HepG2 (cell line): ENCODE measurements at regions not wholly inside any gene's neighbourhood (a gene's known extent, or its start where the extent isn't known, plus 50 kb on each side); places are given as distances from the start of the nearest gene placed in this dataset.
A peak's percentile ranks its signal among the peaks of the same experiment; 100 is the strongest.

Experiments used
- CREM ChIP-seq, 2 experiments: sonication (generic) in 1 of 2; formaldehyde crosslinking in 1 of 2; IDR thresholded peaks; 2 replicates each; pipeline versions ENCODE4 v1.4.0 to v1.6.1; 2016 to 2020; ENCODE audit warnings: antibody characterized with exemption in 1 of 2, mild to moderate bottlenecking in 1 of 2, missing genetic modification reagents in 1 of 2
- ELF3 ChIP-seq: IDR thresholded peaks from 2 replicates; pipeline ENCODE4 v1.6.1; 2016; ENCODE audit warnings: missing genetic modification reagents, missing compliant biosample characterization
- ESRRA ChIP-seq: sonication (generic); formaldehyde crosslinking; IDR thresholded peaks from 2 replicates; pipeline ENCODE4 v1.5.1; 2020; ENCODE audit warnings: mild to moderate bottlenecking, low read depth, missing genetic modification reagents
- FOXC1 ChIP-seq: sonication (generic); formaldehyde crosslinking; IDR thresholded peaks from 2 replicates; pipeline ENCODE4 v1.8.0; 2022; ENCODE audit warnings: mild to moderate bottlenecking, missing genetic modification reagents, borderline replicate concordance
- GABPA ChIP-seq, 2 experiments: IDR thresholded peaks; 2 replicates each; pipeline ENCODE4 v1.6.1; 2011 to 2016; ENCODE audit warnings: low read depth in 2 of 2, low read length in 1 of 2, missing biosample characterization in 1 of 2, missing genetic modification characterization in 1 of 2
- GABPB1 ChIP-seq: IDR thresholded peaks from 2 replicates; pipeline ENCODE4 v1.6.1; 2016; ENCODE audit warnings: mild to moderate bottlenecking, missing genetic modification reagents, moderate library complexity, missing compliant biosample characterization
- GTF3A ChIP-seq: sonication (generic); formaldehyde crosslinking; conservative IDR thresholded peaks from 2 replicates; pipeline ENCODE4 v1.4.0; 2020; ENCODE audit warnings: mild to moderate bottlenecking, missing genetic modification reagents
- HNRNPK ChIP-seq: fragments of 200-400 bp; formaldehyde crosslinking; IDR thresholded peaks from 2 replicates; pipeline ENCODE4 v1.6.1; 2018; ENCODE audit warnings: low read length, low read depth, moderate library complexity, mild to moderate bottlenecking; ENCODE audit not compliant: poor library complexity, severe bottlenecking
- HOXA3 ChIP-seq: sonication (generic); formaldehyde crosslinking; IDR thresholded peaks from 2 replicates; pipeline ENCODE4 v1.5.0; 2020; ENCODE audit warnings: missing genetic modification reagents
- KDM3A ChIP-seq: IDR thresholded peaks from 2 replicates; pipeline ENCODE4 v1.6.1; 2018; ENCODE audit warnings: low read depth, missing compliant biosample characterization
- MEF2D ChIP-seq: sonication (generic); formaldehyde crosslinking; IDR thresholded peaks from 2 replicates; pipeline ENCODE4 v1.5.1; 2020; ENCODE audit warnings: mild to moderate bottlenecking, missing genetic modification reagents
- PAX8 ChIP-seq: sonication (generic); formaldehyde crosslinking; IDR thresholded peaks from 2 replicates; pipeline ENCODE4 v1.8.0; 2022; ENCODE audit warnings: mild to moderate bottlenecking, missing genetic modification reagents, borderline replicate concordance
- PPARG ChIP-seq: conservative IDR thresholded peaks from 2 replicates; pipeline ENCODE4 v1.6.1; 2016; ENCODE audit warnings: missing biosample characterization, missing genetic modification reagents
- RBM39 ChIP-seq: fragments of 200-400 bp; formaldehyde crosslinking; IDR thresholded peaks from one replicate; pipeline ENCODE4 v1.6.1; 2018; ENCODE audit warnings: antibody characterized with exemption, mild to moderate bottlenecking, low read depth, low read length; ENCODE audit not compliant: poor library complexity, severe bottlenecking
- RNF2 ChIP-seq: fragments of 450-650 bp; conservative IDR thresholded peaks from 2 replicates; pipeline ENCODE4 v1.6.1; 2016; ENCODE audit warnings: low read depth
- SIX4 ChIP-seq: sonication (generic); formaldehyde crosslinking; IDR thresholded peaks from 2 replicates; pipeline ENCODE4 v1.4.0; 2020; ENCODE audit warnings: missing genetic modification reagents
- ZNF24 ChIP-seq: fragments of 450-650 bp; IDR thresholded peaks from 2 replicates; pipeline ENCODE4 v1.6.1; 2017; ENCODE audit warnings: antibody characterized with exemption, mild to moderate bottlenecking
- ZNF331 ChIP-seq: sonication (generic); formaldehyde crosslinking; IDR thresholded peaks from 2 replicates; pipeline ENCODE4 v1.4.0; 2020; ENCODE audit warnings: missing genetic modification reagents
- ZNF33B ChIP-seq: sonication (generic); formaldehyde crosslinking; IDR thresholded peaks from 2 replicates; pipeline ENCODE4 v1.5.1; 2020; ENCODE audit warnings: mild to moderate bottlenecking, missing genetic modification reagents
- ZNF672 ChIP-seq: sonication (generic); formaldehyde crosslinking; IDR thresholded peaks from 2 replicates; pipeline ENCODE4 v1.8.1; 2022; ENCODE audit warnings: missing genetic modification reagents
- ZNF678 ChIP-seq: sonication (generic); formaldehyde crosslinking; IDR thresholded peaks from 2 replicates; pipeline ENCODE4 v1.4.0; 2020; ENCODE audit warnings: mild to moderate bottlenecking, missing genetic modification reagents
- ZNF709 ChIP-seq: sonication (generic); formaldehyde crosslinking; IDR thresholded peaks from 2 replicates; pipeline ENCODE4 v1.5.0; 2020; ENCODE audit warnings: mild to moderate bottlenecking, missing genetic modification reagents
- ZNF768 ChIP-seq: sonication (generic); formaldehyde crosslinking; IDR thresholded peaks from 2 replicates; pipeline ENCODE4 v1.4.0; 2020; ENCODE audit warnings: missing genetic modification reagents
- ZNF839 ChIP-seq: sonication (generic); formaldehyde crosslinking; IDR thresholded peaks from 2 replicates; pipeline ENCODE4 v1.4.0; 2020; ENCODE audit warnings: missing genetic modification reagents, mild to moderate bottlenecking, borderline replicate concordance
- TF ChIP-seq, protein P1 (sequence below): sonication (generic); formaldehyde crosslinking; IDR thresholded peaks from 2 replicates; pipeline ENCODE4 v1.4.0; 2020; ENCODE audit warnings: mild to moderate bottlenecking, missing genetic modification reagents
- TF ChIP-seq, protein P2 (sequence below): sonication (generic); IDR thresholded peaks from 2 replicates; pipeline ENCODE4 v1.6.1; 2016; ENCODE audit warnings: low read depth, borderline replicate concordance

GRCh38 chr2:47272031-47272864 lies 95.9 kb upstream of the CALM2 start (continued):
- TF ChIP-seq HOXA3 (CRISPR knock-in tag) (peak; percentile 54), RNF2 (no peak), ZNF33B (CRISPR knock-in tag) (peak; percentile 60; the same call in 1 of the 2 replicates), ZNF709 (CRISPR knock-in tag) (0 out of 2 replicates have a peak, but pooled peaks have one; percentile 56), PPARG (CRISPR knock-in tag) (0 out of 2 replicates have a peak, but pooled peaks have one; percentile 30), PAX8 (CRISPR knock-in tag) (0 out of 2 replicates have a peak, but pooled peaks have one; percentile 48), ZNF672 (CRISPR knock-in tag) (no peak), GABPB1 (peak; percentile 91), ZNF839 (CRISPR knock-in tag) (0 out of 2 replicates have a peak, but pooled peaks have one; percentile 33), ZNF331 (CRISPR knock-in tag) (peak; percentile 58; the same call in 1 of the 2 replicates), ELF3 (CRISPR knock-in tag) (no peak), CREM (IDR thresholded peaks at IDR 0.05) (no peak), CREM (CRISPR knock-in tag; IDR thresholded peaks at IDR 0.05) (0 out of 2 replicates have a peak, but pooled peaks have one; percentile 33), GTF3A (CRISPR knock-in tag) (no peak), KDM3A (peak; percentile 90; the same call in 1 of the 2 replicates), ZNF24 (no peak), GABPA (IDR thresholded peaks at IDR 0.05; ENCODE audit: low read depth, low read length) (no peak), GABPA (CRISPR knock-in tag; IDR thresholded peaks at IDR 0.05; ENCODE audit: low read depth) (peak; percentile 63), HNRNPK (peak; percentile 34), ESRRA (CRISPR knock-in tag) (peak; percentile 73; the same call in 1 of the 2 replicates), RBM39 (peak; percentile 47), ZNF768 (CRISPR knock-in tag) (peak; percentile 71; the same call in 1 of the 2 replicates), FOXC1 (CRISPR knock-in tag) (peak; percentile 67), ZNF678 (CRISPR knock-in tag) (no peak), SIX4 (CRISPR knock-in tag) (peak; percentile 53; the same call in 1 of the 2 replicates), MEF2D (CRISPR knock-in tag) (peak; percentile 7; the same call in 1 of the 2 replicates)
- TF ChIP-seq, protein P1, sequence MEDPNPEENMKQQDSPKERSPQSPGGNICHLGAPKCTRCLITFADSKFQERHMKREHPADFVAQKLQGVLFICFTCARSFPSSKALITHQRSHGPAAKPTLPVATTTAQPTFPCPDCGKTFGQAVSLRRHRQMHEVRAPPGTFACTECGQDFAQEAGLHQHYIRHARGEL (CRISPR knock-in tag): 0 out of 2 replicates have a peak, but pooled peaks have one; percentile 12
- TF ChIP-seq, protein P2, sequence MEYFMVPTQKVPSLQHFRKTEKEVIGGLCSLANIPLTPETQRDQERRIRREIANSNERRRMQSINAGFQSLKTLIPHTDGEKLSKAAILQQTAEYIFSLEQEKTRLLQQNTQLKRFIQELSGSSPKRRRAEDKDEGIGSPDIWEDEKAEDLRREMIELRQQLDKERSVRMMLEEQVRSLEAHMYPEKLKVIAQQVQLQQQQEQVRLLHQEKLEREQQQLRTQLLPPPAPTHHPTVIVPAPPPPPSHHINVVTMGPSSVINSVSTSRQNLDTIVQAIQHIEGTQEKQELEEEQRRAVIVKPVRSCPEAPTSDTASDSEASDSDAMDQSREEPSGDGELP: no peak; the same call in 1 of the 2 replicates
